ENCODE measurements at regions not wholly inside any gene's neighbourhood (a gene's known extent, or its start where the extent isn't known, plus 50 kb on each side); places are given as distances from the start of the nearest gene placed in this dataset.

DNA sequence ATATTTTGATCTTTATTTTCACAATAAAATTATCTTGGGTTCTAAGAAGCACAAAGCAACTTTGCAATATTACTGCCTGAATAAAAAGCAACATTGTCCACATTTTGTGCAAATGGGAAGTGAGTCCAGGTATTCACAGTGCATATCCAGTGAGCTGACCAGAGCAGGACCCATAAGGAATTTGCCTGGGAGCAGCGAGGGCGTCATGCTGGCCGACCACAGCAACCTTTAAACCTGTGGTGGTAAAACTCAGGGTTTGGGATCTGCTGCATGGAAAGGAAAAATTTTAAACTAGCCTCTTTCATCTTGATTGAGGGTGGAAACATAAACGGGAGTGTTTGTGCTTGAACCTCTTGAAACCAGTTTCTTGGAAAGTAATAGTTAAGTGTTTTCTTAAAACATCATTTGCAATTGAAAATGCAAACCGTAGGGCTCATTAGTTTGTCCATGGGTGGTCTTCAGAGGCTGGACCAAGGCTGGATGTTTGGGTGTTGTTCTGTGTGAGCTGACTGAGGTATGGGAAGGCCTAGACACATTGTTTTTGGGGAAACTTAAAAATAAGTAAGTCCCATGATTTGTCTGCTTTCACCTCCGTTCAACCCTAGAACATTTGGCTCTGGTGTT is 85.0 kb upstream of the ANKH start:
- no peak overlapping the region for H3K4me3 Mint-ChIP-seq
- H3K4me1 Mint-ChIP-seq (ENCODE audit: low read depth): no peaks in the 10 kb centered on the region
- H3K27ac Mint-ChIP-seq: no peak overlapping the region
- H3K9me3 Mint-ChIP-seq: no peaks in the 10 kb centered on the region
- peaks cover 3% of the 10 kb centered on the region for H3K27me3 Mint-ChIP-seq
- H3K36me3 Mint-ChIP-seq (ENCODE audit: low read depth): no peaks in the 10 kb centered on the region

DNA sequence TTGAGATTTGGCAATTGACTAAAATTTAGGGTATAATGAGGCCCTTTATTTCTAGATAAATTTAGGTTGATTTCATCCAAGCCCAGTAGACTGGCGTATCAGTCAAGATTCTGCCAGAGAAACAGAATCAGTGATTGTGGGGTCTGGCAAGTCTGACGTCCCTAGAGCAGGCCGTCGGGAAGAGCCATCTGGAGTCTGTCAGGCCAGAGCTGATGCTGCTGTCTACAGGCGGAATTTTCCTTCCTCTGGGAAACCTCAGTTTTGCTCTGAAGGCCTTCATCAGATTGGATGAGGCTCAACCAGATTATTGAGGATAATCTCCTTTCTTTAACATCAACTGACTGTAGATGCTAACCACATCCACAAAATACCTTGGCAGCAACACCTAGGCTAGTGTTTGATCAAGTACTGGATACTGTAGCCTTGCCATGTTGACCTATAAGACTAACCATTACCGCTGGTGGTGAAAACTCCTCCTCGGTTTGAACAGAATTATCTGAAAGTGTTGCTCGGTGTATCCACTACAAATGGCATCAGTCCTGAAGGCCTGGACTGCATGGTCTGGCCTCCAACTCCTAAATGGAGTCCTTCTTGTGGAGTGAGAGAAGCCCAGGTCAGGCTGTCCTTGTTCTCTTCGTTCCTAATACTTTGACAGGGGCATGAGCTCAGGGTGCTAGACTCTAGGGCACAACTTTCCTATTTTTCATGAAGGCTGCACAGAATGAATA is 83.2 kb upstream of the ANKH start:
- peaks cover 3% of the 10 kb centered on the region for H3K27me3 Mint-ChIP-seq
- H3K9me3 Mint-ChIP-seq: no peaks in the 10 kb centered on the region
- H3K4me1 Mint-ChIP-seq (ENCODE audit: low read depth): no peaks in the 10 kb centered on the region
- H3K36me3 Mint-ChIP-seq (ENCODE audit: low read depth): no peaks in the 10 kb centered on the region
- no peak overlapping the region for H3K4me3 Mint-ChIP-seq
- H3K27ac Mint-ChIP-seq: no peak overlapping the region

DNA sequence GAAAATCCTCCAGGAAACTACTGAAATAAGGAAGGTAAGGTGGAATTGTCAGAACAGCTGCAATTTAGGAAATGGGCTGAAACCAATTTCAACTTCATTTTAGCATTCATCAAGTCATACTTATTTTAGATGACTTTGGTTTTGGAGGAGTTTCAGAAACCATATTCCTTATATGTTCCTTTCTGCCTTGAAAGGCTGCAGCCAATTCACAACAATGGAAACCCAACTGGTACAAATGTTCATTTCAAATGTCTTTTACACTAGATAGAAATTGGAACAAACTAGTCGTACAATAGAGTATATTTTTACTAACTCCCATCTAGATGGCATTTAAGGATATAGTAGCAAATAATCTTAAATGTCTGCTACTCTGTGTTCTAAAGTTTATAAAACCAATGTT is 82.6 kb upstream of the ANKH start:
- Mint-ChIP-seq H3K27ac (no peak overlapping the region), H3K4me1 (ENCODE audit: low read depth) (no peaks in the 10 kb centered on the region)

DNA sequence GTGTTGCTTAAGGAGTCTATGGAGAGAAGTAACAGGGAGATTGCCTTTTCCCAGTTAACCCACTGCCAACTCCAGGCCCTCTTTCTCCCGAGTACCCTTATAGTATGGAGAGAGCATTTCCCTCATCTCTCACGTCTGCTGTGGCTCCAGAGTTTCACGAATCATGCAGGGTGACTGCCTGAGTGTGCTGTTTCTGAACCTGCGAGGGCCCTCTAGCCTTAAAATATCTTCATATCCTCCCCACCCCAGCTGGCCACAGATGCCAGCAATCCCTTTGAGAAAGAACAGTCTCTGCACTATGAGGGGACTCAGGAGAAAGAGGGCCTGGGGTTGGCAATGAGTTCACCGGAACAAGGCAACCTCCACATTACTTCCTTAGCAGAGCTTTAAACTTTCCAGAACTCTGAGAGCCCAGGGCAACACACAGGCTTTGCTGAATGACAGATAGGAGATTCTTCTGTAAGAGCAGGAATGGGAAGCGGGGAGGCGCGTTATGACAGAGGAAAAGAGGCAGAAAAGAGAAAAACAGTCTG is 81.6 kb upstream of the ANKH start:
- Mint-ChIP-seq H3K4me3 (no peak overlapping the region), H3K4me1 (ENCODE audit: low read depth) (no peaks in the 10 kb centered on the region), H3K9me3 (no peaks in the 10 kb centered on the region), H3K27ac (no peak overlapping the region), H3K27me3 (peaks cover 3% of the 10 kb centered on the region), H3K36me3 (ENCODE audit: low read depth) (no peaks in the 10 kb centered on the region)

More for the DNA sequence above, 82.6 kb upstream of the ANKH start:
- no peak overlapping the region for H3K4me3 Mint-ChIP-seq
- H3K27me3 Mint-ChIP-seq: peaks cover 3% of the 10 kb centered on the region
- no peaks in the 10 kb centered on the region for H3K36me3 Mint-ChIP-seq (ENCODE audit: low read depth)
- H3K9me3 Mint-ChIP-seq: no peaks in the 10 kb centered on the region

DNA sequence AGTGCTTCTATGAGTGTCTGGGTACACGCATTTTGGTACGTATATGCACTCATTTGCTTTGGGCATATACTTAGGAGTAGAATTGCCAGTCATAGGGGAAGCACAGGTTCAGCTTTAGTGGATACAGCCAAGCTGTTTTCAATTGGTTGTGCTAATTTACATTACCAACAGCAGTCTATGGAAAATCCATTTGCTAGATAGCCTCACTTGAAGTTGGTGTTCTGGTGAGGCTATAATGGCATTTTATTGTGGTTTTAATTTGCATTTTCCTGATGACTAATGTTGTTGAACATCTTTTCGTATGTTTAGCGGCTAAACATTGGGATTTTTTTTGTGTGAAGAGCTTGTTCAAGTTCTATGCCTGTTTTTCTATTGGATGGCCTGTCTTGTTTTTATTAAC is 76.8 kb upstream of the ANKH start:
- Mint-ChIP-seq H3K4me1 (ENCODE audit: low read depth) (peaks cover 20% of the 10 kb centered on the region), H3K27me3 (peaks cover 3% of the 10 kb centered on the region), H3K36me3 (ENCODE audit: low read depth) (no peaks in the 10 kb centered on the region), H3K9me3 (no peaks in the 10 kb centered on the region), H3K27ac (no peak overlapping the region), H3K4me3 (no peak overlapping the region)

DNA sequence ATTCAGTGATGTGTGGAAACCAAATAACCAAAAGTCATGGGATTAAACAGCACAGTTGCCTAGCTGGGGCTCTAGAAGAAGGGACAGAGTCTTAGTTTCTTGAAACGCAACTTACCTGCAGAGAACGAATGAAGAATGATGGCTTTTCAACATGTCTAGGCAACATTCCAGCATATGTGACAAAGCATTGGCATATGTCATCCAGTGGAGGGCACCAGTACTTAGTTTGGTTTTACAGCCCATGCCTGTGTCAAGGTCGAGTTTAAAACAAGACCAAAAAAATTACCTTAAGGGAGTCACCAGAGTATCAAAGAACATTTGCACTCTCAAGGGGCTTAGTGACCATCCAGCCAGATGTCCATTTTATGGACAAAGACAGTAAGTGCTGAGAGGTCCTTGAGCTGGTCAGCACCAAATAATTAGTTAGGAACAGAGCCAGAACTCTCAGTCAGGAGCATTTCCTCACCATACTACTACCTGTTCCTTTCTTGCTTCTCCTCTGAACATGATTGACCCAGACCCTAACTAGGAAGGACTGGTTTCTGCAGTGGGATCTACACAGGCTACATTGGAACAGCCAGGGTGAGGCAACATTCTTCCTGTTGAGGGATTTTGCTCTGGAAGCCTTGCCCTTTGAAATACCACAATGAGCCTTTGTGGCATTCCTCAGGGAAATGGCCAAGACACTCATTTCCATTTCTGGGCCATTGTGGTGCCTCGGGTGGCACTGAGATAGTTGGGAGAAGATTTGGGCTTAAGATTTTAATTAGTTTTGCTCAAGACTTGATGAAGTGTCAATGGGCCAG is 75.4 kb upstream of the ANKH start:
- Mint-ChIP-seq H3K27me3 (peaks cover 6% of the 10 kb centered on the region), H3K27ac (no peak overlapping the region), H3K36me3 (ENCODE audit: low read depth) (no peaks in the 10 kb centered on the region), H3K9me3 (no peaks in the 10 kb centered on the region), H3K4me1 (ENCODE audit: low read depth) (peaks cover 25% of the 10 kb centered on the region), H3K4me3 (no peak overlapping the region)

DNA sequence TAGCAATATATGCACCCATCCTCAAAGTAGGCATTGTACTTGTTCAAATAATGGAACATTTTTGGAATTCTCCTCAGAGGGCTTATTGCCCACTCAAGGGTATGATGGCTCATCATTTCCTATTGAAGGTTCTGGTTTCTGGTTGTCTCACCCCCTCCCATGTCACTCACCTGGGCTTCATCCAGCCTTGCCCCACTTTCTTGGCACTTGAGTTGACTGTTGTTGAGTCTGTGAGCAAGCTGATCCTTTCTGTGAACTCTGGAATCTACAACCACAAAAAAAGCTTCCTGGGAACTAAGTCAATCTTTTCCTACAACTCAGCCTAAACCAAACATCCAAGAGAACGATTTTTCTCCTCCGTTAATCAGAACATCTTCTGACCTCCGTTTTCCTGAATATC is 73.9 kb upstream of the ANKH start:
- Mint-ChIP-seq H3K9me3 (peaks cover 4% of the 10 kb centered on the region), H3K27ac (no peak overlapping the region), H3K36me3 (ENCODE audit: low read depth) (no peaks in the 10 kb centered on the region), H3K4me3 (no peak overlapping the region), H3K4me1 (ENCODE audit: low read depth) (peaks cover 26% of the 10 kb centered on the region), H3K27me3 (peaks cover 16% of the 10 kb centered on the region)

DNA sequence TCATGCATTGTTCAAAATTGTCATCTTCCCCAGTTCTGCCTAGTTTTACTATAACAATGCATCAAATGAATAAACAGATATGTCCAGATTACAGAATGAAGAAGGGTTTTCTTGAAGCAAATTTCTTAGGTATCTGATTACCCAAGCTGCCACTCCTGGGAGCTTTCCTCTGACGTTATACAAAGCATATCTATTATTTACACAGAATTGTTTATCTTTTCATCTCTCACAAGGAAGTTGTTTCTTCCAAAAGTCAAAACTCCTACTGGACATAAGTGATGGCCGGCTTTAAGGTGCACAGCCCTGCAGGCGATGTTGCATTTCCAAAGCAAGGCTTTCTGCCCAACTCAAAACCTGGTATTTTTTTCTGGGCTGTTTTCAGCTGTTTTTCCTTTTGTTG is 73.4 kb upstream of the ANKH start:
- no peak overlapping the region for H3K4me3 Mint-ChIP-seq
- peaks cover 4% of the 10 kb centered on the region for H3K9me3 Mint-ChIP-seq

DNA sequence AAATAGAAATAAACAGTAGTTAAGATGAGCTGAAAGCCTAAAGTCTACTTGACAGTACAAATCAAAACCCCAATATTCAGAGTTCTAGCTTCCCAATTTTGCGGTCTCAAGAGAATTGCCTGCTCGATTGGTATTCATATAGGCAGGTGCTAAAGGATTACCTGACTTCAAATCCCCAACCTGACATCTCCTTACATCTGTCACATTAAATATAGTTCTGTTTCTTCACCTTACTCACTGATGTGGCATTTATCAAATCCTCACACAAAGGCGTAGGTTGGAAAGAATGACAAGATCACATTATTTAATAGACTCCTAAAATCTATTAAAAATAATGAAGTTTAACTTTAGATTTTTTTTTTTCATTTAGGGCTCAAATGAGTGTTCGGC is 72.8 kb upstream of the ANKH start:
- peaks cover 17% of the 10 kb centered on the region for H3K27me3 Mint-ChIP-seq
- H3K9me3 Mint-ChIP-seq: peaks cover 4% of the 10 kb centered on the region
- H3K36me3 Mint-ChIP-seq (ENCODE audit: low read depth): no peaks in the 10 kb centered on the region
- no peak overlapping the region for H3K4me3 Mint-ChIP-seq
- no peak overlapping the region for H3K27ac Mint-ChIP-seq
- peaks cover 26% of the 10 kb centered on the region for H3K4me1 Mint-ChIP-seq (ENCODE audit: low read depth)

More for the DNA sequence above, 73.4 kb upstream of the ANKH start:
- H3K27ac Mint-ChIP-seq: no peak overlapping the region
- no peaks in the 10 kb centered on the region for H3K36me3 Mint-ChIP-seq (ENCODE audit: low read depth)
- peaks cover 17% of the 10 kb centered on the region for H3K27me3 Mint-ChIP-seq
- peaks cover 26% of the 10 kb centered on the region for H3K4me1 Mint-ChIP-seq (ENCODE audit: low read depth)

DNA sequence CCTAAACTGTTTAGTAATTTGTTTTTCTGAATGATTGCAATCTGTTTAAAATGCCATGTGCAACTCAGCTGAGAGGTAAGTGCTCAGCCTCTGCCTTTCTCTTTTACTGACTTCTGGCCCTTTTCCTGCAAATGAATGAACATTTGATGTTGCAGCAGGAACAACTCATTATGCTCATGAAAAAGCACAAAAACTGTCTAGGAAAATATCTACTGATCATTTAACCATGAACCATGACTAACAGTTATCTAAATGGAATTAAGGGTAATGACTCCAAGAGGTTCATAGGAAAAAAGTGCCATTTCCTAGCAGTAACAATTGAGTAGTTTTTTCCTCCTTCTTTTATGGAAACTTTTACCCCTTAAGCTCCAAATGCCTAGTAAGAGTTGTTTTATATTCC is 70.6 kb upstream of the ANKH start:
- Mint-ChIP-seq H3K9me3 (peaks cover 4% of the 10 kb centered on the region), H3K27me3 (peaks cover 19% of the 10 kb centered on the region), H3K27ac (no peak overlapping the region), H3K4me1 (ENCODE audit: low read depth) (peaks cover 29% of the 10 kb centered on the region), H3K36me3 (ENCODE audit: low read depth) (no peaks in the 10 kb centered on the region), H3K4me3 (no peak overlapping the region)

DNA sequence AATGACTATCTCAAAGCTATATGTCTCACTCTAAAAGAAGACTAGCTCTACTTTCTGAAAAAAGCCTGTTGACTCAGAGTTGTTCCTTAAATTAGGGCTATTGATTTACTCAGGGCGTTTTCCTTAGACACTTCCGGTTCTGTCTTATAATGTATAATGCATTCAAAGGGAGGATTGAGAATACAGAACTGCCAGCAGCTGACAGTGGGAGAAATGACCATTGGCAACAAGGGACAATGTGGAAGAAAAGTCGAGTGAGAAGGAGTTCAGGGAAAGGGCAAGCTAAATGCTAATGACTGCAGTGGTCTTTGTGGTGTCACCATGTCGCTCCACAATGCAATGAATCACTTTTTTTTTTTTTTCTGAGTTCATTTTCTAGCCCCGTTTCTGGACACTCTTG is 65.7 kb upstream of the ANKH start:
- peaks cover 4% of the 10 kb centered on the region for H3K9me3 Mint-ChIP-seq
- H3K36me3 Mint-ChIP-seq (ENCODE audit: low read depth): no peaks in the 10 kb centered on the region
- H3K4me1 Mint-ChIP-seq (ENCODE audit: low read depth): peaks cover 20% of the 10 kb centered on the region
- H3K27ac Mint-ChIP-seq: no peak overlapping the region
- peaks cover 22% of the 10 kb centered on the region for H3K27me3 Mint-ChIP-seq
- no peak overlapping the region for H3K4me3 Mint-ChIP-seq

DNA sequence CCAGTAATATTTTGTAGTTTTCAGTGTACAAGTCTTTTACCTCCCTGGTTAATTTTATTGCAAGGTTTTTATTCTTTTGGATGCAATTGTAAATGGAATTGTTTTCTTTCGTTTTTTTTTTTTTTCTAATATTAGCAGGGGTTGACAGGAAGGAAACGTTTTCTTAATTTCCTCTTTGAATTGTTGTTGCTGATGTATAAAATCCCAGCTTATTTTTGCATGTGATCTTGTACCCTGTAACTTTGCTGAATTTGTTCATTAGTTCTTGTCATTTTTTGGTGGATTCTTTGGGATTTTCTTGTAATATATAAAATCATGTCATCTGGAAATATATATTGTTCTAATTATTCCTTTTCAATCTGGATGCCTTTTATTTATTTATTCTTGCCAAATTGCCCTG is 65.0 kb upstream of the ANKH start:
- Mint-ChIP-seq H3K4me3 (no peak overlapping the region), H3K27me3 (peaks cover 20% of the 10 kb centered on the region), H3K9me3 (peaks cover 4% of the 10 kb centered on the region), H3K36me3 (ENCODE audit: low read depth) (no peaks in the 10 kb centered on the region), H3K4me1 (ENCODE audit: low read depth) (peaks cover 17% of the 10 kb centered on the region), H3K27ac (no peak overlapping the region)

DNA sequence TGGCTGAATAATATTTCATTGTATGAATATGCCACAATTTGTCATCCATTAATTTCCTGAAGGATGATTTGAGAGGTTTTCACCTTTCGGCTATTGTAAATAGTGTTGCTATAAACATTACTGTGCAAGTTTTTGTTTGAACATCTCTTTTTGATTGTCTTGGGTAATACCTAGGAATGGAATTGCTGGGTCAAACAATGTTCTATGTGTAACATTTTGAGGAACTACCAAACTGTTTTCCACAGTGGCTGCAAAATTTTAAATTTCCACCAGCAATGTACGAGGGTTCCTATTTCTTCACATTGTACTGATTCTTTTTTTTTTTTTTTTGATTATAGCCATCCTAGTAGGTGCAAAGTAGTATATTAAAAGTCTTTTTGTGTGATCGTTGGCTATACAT is 63.8 kb upstream of the ANKH start:
- Mint-ChIP-seq H3K4me3 (no peak overlapping the region), H3K27ac (no peak overlapping the region), H3K4me1 (ENCODE audit: low read depth) (peaks cover 17% of the 10 kb centered on the region), H3K9me3 (no peaks in the 10 kb centered on the region), H3K27me3 (peaks cover 9% of the 10 kb centered on the region), H3K36me3 (ENCODE audit: low read depth) (no peaks in the 10 kb centered on the region)

DNA sequence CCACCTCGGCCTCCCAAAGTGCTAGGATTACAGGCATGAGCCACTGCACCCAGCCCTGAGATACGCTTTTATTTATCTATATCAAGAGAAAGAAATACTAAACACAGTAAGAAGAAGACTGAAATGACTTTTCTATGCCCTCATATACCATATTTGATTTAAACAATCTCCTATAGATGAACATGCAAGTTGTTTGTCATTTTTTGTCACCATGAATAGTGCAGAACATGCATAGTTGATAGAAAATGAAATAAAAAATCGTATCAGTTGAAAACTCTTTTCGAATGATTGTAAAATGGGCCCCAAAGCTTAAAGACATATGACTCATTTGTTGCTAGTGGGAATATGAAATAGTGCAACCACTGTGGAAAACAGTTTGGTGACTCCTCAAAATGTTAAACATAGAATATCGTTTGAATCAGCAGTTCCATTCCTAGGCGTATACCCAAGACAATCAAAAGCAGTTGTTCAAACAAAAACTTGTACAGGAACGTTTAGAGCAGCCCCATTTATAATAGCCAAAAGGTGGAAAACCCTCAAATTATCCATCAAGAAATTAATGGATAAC is 61.4 kb upstream of the ANKH start:
- H3K27ac Mint-ChIP-seq: no peak overlapping the region
- no peaks in the 10 kb centered on the region for H3K9me3 Mint-ChIP-seq
- peaks cover 9% of the 10 kb centered on the region for H3K27me3 Mint-ChIP-seq
- H3K4me1 Mint-ChIP-seq (ENCODE audit: low read depth): peaks cover 17% of the 10 kb centered on the region
- no peak overlapping the region for H3K4me3 Mint-ChIP-seq
- no peaks in the 10 kb centered on the region for H3K36me3 Mint-ChIP-seq (ENCODE audit: low read depth)

DNA sequence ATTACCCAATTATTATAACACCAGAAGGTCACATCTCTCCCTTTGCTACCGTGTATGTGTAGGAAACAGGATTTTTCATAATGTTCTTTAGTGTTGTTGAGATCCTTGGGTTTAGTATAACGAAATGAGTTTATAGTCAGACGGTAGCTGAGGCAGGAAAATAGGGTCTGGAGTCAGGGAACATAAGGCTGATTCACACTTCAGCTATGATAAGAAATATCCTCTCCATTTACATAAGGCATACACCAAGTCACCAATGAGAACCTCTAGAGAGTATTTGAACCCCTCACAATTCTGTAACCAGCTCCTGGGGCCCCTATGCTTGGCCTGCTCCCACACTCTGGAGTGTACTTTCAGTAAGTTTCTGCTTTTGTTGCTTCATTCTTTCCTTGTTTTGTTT is 58.9 kb upstream of the ANKH start:
- Mint-ChIP-seq H3K27ac (no peak overlapping the region), H3K9me3 (no peaks in the 10 kb centered on the region), H3K36me3 (ENCODE audit: low read depth) (no peaks in the 10 kb centered on the region), H3K4me3 (no peak overlapping the region), H3K4me1 (ENCODE audit: low read depth) (peaks cover 32% of the 10 kb centered on the region), H3K27me3 (no peaks in the 10 kb centered on the region)
